ENCODE measurements at regions not wholly inside any gene's neighbourhood (a gene's known extent, or its start where the extent isn't known, plus 50 kb on each side); places are given as distances from the start of the nearest gene placed in this dataset.

DNA sequence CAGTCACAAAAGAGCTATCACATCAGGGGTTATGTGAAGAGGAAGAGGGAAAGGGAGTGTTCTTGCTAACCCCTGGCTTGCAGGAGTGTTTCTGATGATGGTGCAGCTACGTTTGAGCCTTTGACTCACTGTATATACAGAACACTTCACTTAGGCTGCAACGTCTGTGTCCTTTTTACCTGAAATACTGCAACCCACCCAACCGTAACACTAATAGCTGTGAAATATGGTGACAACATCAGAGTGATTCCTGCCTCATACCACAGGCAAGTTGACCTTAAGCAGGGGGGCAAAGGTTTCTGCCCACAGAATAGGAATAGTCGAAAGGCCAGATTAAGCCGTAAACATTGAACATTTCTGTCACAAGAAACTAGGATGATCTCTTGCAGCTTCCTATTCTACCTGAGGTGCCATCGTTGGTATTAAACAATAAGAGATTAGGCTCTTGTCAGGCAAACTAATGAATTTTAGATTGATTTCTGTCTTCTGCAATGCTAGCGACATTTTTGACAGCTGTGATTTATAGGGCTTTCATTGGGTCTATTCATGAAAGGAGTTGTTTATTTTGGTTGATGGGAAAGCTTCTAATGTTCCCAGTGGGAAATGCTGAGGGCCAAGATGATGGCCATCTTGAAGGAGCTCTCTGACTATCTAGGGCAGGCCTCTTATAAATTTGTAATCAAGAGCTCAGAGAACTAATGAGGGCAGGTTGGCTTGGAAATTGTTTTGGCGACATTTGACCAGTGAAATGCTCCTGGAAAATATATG is 316.8 kb downstream of the PIK3C3 start:
- H3K36me3 ChIP-seq (ENCODE audit: control insufficient read depth, insufficient read depth, low read length, severe bottlenecking), result no peaks in the 10 kb centered on the region
- no peak overlapping the region for H3K9ac ChIP-seq (ENCODE audit: low read length)
- DNase-seq (ENCODE audit: low read depth), result no peak
- no peaks in the 10 kb centered on the region for H3K9me3 ChIP-seq (ENCODE audit: control insufficient read depth, low read length)
- H3K4me1 ChIP-seq (ENCODE audit: control insufficient read depth, insufficient read depth, low read length), result peaks cover 11% of the 10 kb centered on the region
- peaks cover 4% of the 10 kb centered on the region for H3K27me3 ChIP-seq (replicated peaks; ENCODE audit: control insufficient read depth, insufficient read depth, low read length)
- no peak overlapping the region for H3K4me3 ChIP-seq (ENCODE audit: low read length)

DNA sequence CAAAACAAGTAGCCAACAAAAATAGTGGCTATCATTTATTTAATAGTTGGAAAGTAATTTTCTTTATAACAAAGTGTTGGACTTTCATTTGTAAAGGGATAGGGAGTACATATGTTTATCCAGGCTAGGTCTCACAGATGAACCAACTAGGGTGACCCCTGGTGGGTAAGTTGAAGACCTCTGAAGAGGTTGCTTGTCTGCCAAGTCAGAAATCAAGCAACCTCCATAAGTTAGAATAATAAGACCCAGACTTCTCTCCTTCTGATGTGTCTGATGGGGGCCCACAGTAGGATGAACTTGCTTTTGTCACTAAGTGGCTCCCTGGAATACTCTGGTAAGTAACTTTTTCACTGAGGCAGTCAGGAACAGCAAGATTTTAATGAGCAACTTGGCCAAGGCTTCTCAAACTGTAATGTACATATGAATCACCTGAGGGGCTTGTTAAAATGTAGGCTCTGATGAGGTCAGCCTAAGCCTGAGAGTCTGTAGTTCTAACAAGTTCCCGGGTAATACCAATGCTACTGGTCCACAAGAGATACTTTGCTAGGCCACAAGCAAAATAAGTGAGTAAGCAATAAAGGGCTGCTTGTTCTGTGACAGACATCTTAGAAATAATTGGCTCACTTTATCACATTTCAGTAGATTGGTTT is 319.6 kb downstream of the PIK3C3 start:
- DNase-seq (ENCODE audit: low read depth), result peak; percentile 30
- Histone ChIP-seq H3K36me3 (ENCODE audit: control insufficient read depth, insufficient read depth, low read length, severe bottlenecking) (no peaks in the 10 kb centered on the region), H3K4me1 (ENCODE audit: control insufficient read depth, insufficient read depth, low read length) (peaks cover 11% of the 10 kb centered on the region), H3K9ac (ENCODE audit: low read length) (no peak overlapping the region), H3K4me3 (ENCODE audit: low read length) (no peak overlapping the region), H3K9me3 (ENCODE audit: control insufficient read depth, low read length) (no peaks in the 10 kb centered on the region), H3K27me3 (replicated peaks; ENCODE audit: control insufficient read depth, insufficient read depth, low read length) (no peaks in the 10 kb centered on the region)

DNA sequence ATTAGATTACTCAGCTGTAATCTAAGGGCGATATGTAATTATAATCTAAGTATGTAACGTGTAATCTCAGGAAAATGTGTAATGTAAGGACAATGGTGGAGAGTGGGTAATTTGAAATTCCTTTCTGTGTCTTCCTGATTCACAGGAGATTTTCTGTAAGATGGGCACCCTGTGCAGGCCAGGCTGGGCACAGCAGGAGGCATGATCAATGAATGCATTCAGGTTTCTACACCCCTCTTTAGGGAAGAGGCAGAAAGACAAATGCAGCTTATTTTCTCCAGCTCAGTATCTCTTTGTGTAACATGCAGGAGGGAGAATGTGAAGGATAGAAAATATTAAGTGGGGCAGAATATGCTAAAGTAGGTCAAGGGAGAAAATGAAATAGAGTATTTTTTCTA is 320.1 kb downstream of the PIK3C3 start:
- DNase-seq (ENCODE audit: low read depth), result no peak
- Histone ChIP-seq H3K27me3 (replicated peaks; ENCODE audit: control insufficient read depth, insufficient read depth, low read length) (no peaks in the 10 kb centered on the region), H3K4me3 (ENCODE audit: low read length) (no peak overlapping the region), H3K9me3 (ENCODE audit: control insufficient read depth, low read length) (no peaks in the 10 kb centered on the region), H3K4me1 (ENCODE audit: control insufficient read depth, insufficient read depth, low read length) (peaks cover 11% of the 10 kb centered on the region), H3K9ac (ENCODE audit: low read length) (no peak overlapping the region), H3K36me3 (ENCODE audit: control insufficient read depth, insufficient read depth, low read length, severe bottlenecking) (no peaks in the 10 kb centered on the region)

DNA sequence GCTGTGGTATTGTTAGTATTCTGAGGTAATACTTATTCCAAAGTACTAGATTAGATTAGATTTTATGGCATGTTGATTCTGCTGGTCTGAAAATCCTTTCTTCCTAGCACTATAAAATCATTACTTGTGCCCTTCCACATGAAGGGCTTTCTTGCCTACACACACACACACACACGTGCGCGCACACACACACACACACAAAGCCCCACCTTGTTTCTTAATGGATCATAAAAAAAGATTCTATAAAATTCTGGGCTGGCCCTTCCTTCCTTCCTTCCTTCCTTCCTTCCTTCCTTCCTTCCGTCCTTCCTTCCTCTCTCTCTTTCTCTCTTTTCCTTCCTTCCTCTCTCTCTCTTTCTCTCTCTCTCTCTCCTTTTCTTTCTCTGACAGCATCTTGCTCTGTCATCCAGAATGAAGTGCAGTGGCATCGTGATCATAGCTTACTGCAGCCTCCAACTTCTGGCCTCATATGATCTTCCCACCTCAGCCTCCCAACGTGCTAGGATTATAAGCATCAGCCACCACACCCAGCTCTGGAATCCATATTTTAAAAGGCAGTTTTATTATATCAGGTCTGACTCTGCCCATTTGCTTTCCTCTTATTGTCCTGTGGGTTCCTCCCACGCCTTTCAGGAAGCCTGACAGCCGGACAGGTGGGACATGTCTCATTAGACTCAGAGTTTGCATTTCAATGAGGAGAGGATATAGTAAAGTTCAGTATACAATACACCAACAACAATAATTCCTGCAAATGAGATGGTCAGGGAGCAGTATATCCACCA is 321.1 kb downstream of the PIK3C3 start:
- no peaks in the 10 kb centered on the region for H3K27me3 ChIP-seq (replicated peaks; ENCODE audit: control insufficient read depth, insufficient read depth, low read length)
- peaks cover 11% of the 10 kb centered on the region for H3K4me1 ChIP-seq (ENCODE audit: control insufficient read depth, insufficient read depth, low read length)
- H3K36me3 ChIP-seq (ENCODE audit: control insufficient read depth, insufficient read depth, low read length, severe bottlenecking), result no peaks in the 10 kb centered on the region
- no peak overlapping the region for H3K9ac ChIP-seq (ENCODE audit: low read length)
- no peak overlapping the region for H3K4me3 ChIP-seq (ENCODE audit: low read length)
- H3K9me3 ChIP-seq (ENCODE audit: control insufficient read depth, low read length), result no peaks in the 10 kb centered on the region
- DNase-seq (ENCODE audit: low read depth), result no peak

DNA sequence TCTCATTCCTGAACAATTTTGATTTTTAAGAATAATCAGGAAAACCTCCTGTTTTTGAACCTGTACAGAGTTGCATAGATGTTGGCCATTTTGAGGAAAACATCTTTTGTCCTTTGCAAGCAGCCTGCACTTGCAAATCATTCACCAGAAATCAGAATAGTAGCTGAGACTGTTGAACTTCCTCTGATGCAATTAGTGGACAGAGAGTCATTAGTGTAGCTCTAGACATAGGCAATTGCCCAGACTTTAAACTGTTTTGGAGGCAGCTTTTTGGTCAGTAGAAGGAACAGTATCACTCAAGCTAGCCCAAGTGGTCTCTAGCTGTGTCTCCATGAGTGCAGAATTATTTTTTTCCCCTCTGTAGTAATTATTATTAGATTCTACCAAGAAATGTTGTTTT is 326.1 kb downstream of the PIK3C3 start:
- no peaks in the 10 kb centered on the region for H3K4me1 ChIP-seq (ENCODE audit: control insufficient read depth, insufficient read depth, low read length)
- no peaks in the 10 kb centered on the region for H3K9me3 ChIP-seq (ENCODE audit: control insufficient read depth, low read length)
- no peaks in the 10 kb centered on the region for H3K27me3 ChIP-seq (replicated peaks; ENCODE audit: control insufficient read depth, insufficient read depth, low read length)
- H3K36me3 ChIP-seq (ENCODE audit: control insufficient read depth, insufficient read depth, low read length, severe bottlenecking), result no peaks in the 10 kb centered on the region
- no peak for DNase-seq (ENCODE audit: low read depth)
- H3K9ac ChIP-seq (ENCODE audit: low read length), result no peak overlapping the region
- H3K4me3 ChIP-seq (ENCODE audit: low read length), result no peak overlapping the region

DNA sequence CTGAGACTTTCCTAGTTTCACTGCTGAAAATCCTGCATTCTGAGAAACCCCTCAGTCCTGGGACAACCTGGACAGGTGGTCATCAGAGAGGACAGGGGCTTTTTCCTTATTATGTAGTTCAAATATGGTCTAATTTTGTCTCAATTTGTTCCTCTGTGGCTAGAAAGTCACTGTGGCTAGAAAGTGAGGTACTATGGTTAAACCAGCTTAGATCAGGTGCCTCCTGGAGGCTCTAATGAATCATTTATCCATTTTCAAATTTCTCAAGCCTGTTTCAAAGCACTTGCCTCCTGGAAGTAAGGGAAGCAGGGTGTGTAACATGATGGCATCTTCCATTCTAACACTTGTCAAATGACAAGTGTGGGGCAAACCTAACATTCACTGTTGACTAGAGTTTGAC is 326.8 kb downstream of the PIK3C3 start:
- H3K9ac ChIP-seq (ENCODE audit: low read length), result no peak overlapping the region
- no peak overlapping the region for H3K4me3 ChIP-seq (ENCODE audit: low read length)
- no peaks in the 10 kb centered on the region for H3K36me3 ChIP-seq (ENCODE audit: control insufficient read depth, insufficient read depth, low read length, severe bottlenecking)
- no peak for DNase-seq (ENCODE audit: low read depth)
- H3K9me3 ChIP-seq (ENCODE audit: control insufficient read depth, low read length), result no peaks in the 10 kb centered on the region
- H3K4me1 ChIP-seq (ENCODE audit: control insufficient read depth, insufficient read depth, low read length), result no peaks in the 10 kb centered on the region
- no peaks in the 10 kb centered on the region for H3K27me3 ChIP-seq (replicated peaks; ENCODE audit: control insufficient read depth, insufficient read depth, low read length)

DNA sequence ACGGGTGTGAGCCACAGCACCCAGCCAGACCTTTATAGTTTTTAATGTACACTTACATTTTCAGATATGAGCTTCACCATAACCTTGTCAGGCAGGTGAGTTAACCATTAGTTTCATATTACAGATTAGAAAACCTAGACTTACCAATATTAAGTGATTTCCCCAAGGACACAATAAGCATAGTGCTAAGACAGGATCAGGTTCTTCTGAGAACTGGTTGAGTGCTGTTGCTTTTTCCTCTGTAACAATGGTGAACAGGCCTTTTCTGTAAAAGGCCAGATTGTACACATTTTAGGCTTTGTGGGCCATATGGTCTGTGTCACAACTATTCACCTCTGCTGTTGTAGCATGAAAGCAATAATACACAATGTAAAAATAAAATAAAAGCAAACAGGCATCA is 332.0 kb downstream of the PIK3C3 start:
- no peaks in the 10 kb centered on the region for H3K9me3 ChIP-seq (ENCODE audit: control insufficient read depth, low read length)
- no peak for DNase-seq (ENCODE audit: low read depth)
- H3K27me3 ChIP-seq (replicated peaks; ENCODE audit: control insufficient read depth, insufficient read depth, low read length), result no peaks in the 10 kb centered on the region
- H3K9ac ChIP-seq (ENCODE audit: low read length), result no peak overlapping the region
- H3K4me3 ChIP-seq (ENCODE audit: low read length), result no peak overlapping the region
- H3K36me3 ChIP-seq (ENCODE audit: control insufficient read depth, insufficient read depth, low read length, severe bottlenecking), result no peaks in the 10 kb centered on the region
- no peaks in the 10 kb centered on the region for H3K4me1 ChIP-seq (ENCODE audit: control insufficient read depth, insufficient read depth, low read length)

DNA sequence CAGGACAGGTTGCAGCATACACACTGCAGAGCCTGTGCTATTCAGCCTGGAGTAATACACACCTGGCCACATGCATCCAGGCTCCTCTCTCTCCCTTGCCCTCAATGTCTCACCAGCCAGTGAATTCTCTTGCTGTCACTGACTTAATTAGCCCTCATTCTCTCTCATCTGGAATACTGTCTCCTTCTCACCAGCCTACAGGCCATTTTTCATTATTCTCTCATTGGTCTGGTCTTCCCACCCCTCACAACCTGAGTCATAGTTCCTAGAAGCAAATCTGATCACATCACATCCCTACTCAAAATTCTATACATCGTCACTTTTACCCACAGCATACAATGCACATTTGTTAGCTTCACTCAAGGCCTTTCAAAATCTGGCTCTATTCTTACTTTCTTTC is 333.1 kb downstream of the PIK3C3 start:
- DNase-seq (ENCODE audit: low read depth), result no peak
- no peaks in the 10 kb centered on the region for H3K36me3 ChIP-seq (ENCODE audit: control insufficient read depth, insufficient read depth, low read length, severe bottlenecking)
- H3K9ac ChIP-seq (ENCODE audit: low read length), result no peak overlapping the region
- H3K27me3 ChIP-seq (replicated peaks; ENCODE audit: control insufficient read depth, insufficient read depth, low read length), result no peaks in the 10 kb centered on the region
- no peaks in the 10 kb centered on the region for H3K4me1 ChIP-seq (ENCODE audit: control insufficient read depth, insufficient read depth, low read length)
- H3K9me3 ChIP-seq (ENCODE audit: control insufficient read depth, low read length), result no peaks in the 10 kb centered on the region
- no peak overlapping the region for H3K4me3 ChIP-seq (ENCODE audit: low read length)

DNA sequence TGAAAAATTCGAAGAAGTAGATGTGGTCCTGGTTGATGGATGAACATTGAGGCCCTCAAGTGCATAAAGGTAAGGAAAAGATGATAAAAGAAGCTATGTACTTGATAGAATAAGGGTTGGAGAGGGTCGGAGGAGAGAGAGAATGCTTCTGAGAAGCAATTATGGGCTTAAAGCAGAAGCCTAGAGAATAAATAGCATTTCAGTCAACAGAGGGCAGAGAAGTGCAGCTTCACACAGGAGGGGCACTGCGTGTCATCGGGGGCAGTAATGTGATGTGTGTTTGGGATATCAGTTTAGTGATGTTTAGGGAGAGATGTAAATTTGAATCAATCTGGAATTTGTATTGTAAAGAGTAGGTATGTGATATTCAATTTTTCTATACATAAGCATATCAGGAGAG is 334.5 kb downstream of the PIK3C3 start:
- Histone ChIP-seq H3K4me3 (ENCODE audit: low read length) (no peak overlapping the region), H3K9me3 (ENCODE audit: control insufficient read depth, low read length) (no peaks in the 10 kb centered on the region), H3K9ac (ENCODE audit: low read length) (no peak overlapping the region), H3K36me3 (ENCODE audit: control insufficient read depth, insufficient read depth, low read length, severe bottlenecking) (no peaks in the 10 kb centered on the region), H3K27me3 (replicated peaks; ENCODE audit: control insufficient read depth, insufficient read depth, low read length) (no peaks in the 10 kb centered on the region), H3K4me1 (ENCODE audit: control insufficient read depth, insufficient read depth, low read length) (no peaks in the 10 kb centered on the region)
- DNase-seq (ENCODE audit: low read depth), result no peak

DNA sequence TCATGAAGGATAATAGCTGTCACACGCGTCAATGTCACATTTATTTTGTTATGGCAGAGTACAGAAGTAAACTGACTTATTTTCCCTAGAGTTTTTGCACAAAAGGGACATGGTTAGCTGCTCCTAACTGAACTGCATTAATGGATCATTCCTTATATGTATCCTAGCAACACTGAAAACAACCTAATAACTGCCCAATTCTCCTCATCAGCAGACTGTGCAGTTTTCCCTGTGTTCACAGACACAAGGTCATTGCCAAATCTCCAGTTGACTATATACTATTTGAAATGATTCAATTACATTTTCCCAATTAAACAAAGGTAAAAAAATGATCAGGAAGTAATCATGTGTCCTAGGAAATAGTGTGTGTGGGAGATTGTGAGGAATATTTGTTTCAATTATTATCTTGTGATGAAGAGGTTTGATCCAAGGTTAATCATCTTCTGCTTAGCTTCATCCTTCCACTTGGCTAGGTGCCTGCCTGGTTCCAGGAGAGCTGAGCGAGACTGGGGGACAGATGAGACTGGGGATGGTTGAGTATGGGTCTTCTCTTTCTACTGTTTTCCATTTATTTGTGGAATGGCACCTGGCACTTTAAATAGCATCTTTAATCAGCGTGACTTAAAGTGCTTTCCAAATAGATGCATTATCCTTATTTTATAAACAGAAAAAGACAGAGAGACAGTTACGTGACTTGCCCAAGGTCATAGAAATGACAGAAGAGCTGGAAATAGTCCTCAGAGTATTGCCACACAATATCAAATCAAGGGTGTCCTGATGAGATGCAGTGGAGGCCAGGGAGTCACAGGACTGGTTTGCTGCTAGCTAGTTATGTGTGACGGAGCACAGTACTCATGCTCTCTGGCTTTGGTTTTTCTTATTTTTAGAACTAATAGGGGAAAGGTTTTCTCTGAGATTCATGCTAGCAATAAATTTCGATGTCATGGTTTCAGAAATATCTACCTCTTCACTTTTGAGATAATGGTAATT is 335.6 kb downstream of the PIK3C3 start:
- H3K9me3 ChIP-seq (ENCODE audit: control insufficient read depth, low read length), result no peaks in the 10 kb centered on the region
- no peaks in the 10 kb centered on the region for H3K36me3 ChIP-seq (ENCODE audit: control insufficient read depth, insufficient read depth, low read length, severe bottlenecking)
- no peak overlapping the region for H3K9ac ChIP-seq (ENCODE audit: low read length)
- H3K27me3 ChIP-seq (replicated peaks; ENCODE audit: control insufficient read depth, insufficient read depth, low read length), result no peaks in the 10 kb centered on the region
- no peak overlapping the region for H3K4me3 ChIP-seq (ENCODE audit: low read length)
- H3K4me1 ChIP-seq (ENCODE audit: control insufficient read depth, insufficient read depth, low read length), result no peaks in the 10 kb centered on the region
- DNase-seq (ENCODE audit: low read depth), result no peak
